Activated T-cell treated with anti-CD3 and anti-CD28 coated beads, Interleukin-2, amount 50 U/mL, for 1 hour (primary cell): ENCODE measurements at regions not wholly inside any gene's neighbourhood (a gene's known extent, or its start where the extent isn't known, plus 50 kb on each side); places are given as distances from the start of the nearest gene placed in this dataset.
"Not testable (repeated sequence)": the region's sequence is repeated elsewhere in the genome, so short reads cannot be mapped to it uniquely, and the experiment has no call there.

ENCODE experiments used
- DNase-seq: peaks from one replicate; pipeline ENCODE4 v3.0.0-alpha.2; 2020

DNA sequence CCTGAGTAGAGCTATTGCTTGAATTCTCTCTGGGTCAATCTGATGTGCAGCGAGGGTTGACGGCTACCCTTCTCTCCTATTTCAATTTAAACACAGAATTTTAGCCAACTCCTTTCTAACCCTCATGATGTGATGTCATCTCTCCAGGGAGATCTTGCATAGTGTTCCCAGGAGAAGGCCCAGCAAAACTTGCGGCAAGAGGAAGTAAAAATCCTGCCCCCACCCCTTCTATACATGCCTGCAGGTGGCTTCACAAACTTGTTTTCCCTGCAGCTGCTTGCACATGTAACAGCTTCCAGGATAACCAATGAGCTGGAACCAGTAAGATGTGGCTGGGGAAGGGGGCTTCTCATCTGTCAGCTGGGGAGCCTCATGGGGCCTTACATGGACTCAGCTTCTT, 169.3 kb upstream of the CDH4 start:
- DNase-seq = no peak

GRCh38 chr20:61083431-61083830, 168.6 kb upstream of the CDH4 start:
- DNase-seq = no peak

GRCh38 chr20:61086031-61086430, 166.0 kb upstream of the CDH4 start:
- DNase-seq = no peak

DNA sequence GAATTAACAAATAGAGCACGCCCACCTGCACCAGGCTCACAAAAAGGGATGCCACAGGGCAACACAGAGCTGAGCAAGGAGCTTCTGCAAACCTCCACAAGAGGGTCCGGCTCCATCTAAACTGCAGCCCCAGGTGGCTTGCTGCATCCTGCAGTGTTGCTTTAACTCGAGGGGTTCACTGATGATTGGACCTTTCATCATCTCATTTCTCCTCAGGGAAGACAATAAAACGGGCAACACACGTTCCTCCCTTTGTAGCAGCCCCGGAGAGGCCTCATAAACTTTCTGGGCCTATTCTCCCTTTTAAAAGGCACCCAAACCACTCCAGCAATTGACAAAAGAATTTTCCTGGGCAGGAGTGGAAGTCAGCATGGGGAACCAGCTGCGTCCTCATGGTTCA, 161.5 kb upstream of the CDH4 start:
- no peak for DNase-seq

DNA sequence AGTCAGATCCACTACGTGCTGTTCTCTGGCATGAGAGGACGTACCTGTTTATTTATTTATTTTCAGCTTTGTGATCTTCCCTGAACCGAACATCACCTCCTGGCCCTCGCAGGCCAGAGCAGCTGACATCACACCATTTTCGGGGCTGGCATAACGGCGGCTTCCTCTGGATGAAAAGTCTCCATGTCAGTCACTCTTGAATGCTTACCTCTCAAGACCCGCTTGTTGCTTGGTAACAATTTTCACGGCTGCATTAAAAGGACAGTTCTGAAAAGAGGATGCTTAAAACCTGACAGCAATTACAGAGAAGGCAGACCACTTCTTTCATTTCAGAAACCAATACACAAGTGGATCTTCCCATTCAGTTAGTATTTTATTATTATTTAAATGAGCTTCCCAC, 159.8 kb upstream of the CDH4 start:
- DNase-seq = no peak

GRCh38 chr20:61094581-61094980, 157.5 kb upstream of the CDH4 start:
- DNase-seq = no peak

- DNase-seq = no peak
Measured at GRCh38 chr20:61096463-61096862, 155.6 kb upstream of the CDH4 start.

DNA sequence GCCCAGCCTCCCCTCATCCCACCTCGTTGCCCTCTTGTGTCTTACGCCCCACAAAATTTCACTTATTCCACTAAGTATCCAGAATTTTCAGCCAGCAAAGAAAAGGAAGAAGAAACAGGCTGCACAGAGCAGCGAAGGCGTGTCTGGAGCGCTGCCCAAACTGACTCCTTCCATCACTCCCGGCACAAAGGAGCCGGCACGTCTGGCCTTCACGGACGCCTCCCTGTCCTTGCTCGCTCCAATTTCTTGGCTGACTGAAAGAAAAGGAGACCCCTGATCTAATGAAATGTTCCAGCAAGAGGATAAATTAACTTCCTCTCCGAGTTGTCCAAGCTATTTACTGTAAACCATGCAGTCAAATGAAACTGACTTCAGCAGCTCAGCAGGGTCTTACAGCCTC, 152.3 kb upstream of the CDH4 start:
- DNase-seq = no peak

GRCh38 chr20:61100489-61100888, 151.6 kb upstream of the CDH4 start:
- DNase-seq = no peak

DNA sequence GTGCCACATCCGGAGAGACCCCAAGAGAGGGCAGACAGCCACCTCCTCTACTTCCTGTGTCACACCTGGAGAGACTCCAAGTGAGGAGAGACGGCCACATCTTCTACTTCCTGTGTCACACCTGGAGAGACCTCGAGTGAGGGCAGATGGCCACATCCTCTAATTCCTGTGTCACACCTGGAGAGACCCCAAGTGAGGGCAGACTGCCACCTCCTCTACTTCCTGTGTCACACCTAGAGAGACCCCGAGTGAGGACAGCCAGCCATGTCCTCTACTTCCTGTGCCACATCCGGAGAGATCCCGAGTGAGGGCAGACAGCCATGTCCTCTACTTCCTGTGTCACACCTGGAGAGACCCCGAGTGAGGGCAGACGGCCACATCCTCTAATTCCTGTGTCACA, 150.7 kb upstream of the CDH4 start:
- DNase-seq = not testable (repeated sequence)

- no peak for DNase-seq
Measured at GRCh38 chr20:61104232-61104631, 147.8 kb upstream of the CDH4 start.

DNA sequence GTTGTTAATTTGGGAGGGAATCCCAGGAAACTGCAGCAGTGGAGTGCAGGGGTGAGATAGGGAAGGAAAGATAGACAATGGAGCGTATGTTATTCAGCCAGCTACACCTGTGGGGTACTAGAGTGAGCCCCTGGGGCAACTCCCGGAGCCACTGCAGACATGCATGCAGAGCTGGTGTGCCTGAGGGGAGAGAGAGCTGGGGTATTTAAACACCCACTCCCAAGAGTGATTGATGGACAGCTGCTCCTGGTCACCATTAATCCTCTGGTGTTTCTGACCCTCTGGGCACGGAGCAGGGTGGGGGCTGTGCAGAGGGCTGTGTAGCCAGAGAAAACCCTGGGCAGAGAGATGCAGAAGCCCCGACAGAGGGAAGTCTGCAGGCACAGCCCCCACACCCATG, 146.7 kb upstream of the CDH4 start:
- DNase-seq = no peak

DNA sequence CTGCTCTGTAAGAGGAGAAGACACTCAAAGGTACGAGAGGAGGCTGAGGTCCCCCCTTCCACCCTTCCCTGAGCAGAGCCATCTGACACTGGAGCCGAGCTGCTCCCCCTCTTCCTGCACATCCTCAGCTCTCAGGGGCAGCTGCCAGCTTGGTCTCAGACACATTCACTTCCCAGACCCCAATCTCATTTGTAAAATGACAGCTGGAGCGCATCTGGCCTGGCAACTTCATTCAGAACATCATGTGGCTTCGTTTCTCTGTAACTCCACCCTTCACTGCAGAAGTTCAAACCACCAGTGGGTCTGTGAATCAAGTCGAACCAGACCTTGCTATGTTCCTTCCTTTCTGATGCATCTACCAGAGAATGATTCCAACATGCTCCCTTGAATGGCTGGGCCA, 145.6 kb upstream of the CDH4 start:
- DNase-seq = no peak

- no peak for DNase-seq
Measured at GRCh38 chr20:61109221-61109805, 142.7 kb upstream of the CDH4 start.

DNA sequence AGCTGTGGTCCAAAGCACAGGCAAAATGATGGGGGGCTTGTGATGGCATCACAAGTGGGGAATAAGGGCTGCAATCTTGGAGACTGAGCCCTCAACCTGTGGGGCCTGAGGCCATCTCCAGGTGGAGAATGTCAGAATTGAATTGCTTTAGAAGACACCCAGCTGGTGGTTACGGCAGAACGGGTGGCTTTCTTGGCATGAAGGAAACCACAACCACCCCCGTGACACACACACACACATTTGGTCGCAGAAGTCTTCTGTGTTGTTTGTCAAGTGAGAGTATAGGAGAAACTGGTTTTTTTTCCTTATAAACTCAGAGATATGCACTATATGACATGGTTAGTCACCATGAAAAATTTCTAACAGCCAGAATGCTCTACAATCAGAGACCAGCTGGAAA, 139.5 kb upstream of the CDH4 start:
- DNase-seq = no peak

DNA sequence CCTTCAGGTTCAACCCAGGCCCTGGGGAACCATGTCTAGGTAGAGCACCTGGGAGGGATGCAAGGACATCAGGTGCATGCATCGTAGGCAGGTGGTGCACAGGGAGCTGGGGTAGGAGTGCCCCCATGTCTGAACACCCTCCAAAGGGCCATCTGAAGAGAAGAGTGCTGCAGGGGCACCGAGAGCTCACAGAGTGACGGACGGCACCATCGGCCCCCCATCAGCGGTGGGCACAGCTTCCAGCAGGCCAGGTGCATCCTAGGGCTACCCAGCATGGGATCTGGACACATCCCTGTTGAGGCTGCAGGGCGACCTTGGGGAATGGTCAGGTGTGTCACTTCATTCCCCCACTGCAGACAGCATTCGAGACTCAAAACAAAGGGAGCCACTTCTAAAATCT, 138.3 kb upstream of the CDH4 start:
- no peak for DNase-seq

GRCh38 chr20:61114493-61115175, 137.4 kb upstream of the CDH4 start:
- no peak for DNase-seq

GRCh38 chr20:61115364-61116065, 136.5 kb upstream of the CDH4 start:
- no peak for DNase-seq

DNA sequence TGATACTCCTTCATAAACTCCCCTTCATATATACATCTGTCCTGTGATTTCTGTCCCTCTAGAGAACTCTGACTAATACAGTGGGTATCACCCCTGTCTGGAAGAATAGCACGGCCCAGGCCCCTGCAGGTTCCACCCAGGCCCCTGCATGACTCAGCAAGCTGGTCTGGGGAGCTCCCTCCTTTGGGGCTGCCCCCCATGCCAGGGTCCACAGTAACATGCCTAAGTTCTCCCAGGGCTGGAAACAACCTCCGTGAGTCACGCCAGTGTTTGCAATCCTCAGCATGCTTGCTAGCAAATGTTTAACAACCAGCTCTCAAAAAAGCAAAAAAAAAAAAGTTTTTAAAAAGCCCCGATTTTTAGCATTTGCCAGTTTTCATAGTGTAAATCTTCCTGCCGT, 134.3 kb upstream of the CDH4 start:
- DNase-seq = no peak

DNA sequence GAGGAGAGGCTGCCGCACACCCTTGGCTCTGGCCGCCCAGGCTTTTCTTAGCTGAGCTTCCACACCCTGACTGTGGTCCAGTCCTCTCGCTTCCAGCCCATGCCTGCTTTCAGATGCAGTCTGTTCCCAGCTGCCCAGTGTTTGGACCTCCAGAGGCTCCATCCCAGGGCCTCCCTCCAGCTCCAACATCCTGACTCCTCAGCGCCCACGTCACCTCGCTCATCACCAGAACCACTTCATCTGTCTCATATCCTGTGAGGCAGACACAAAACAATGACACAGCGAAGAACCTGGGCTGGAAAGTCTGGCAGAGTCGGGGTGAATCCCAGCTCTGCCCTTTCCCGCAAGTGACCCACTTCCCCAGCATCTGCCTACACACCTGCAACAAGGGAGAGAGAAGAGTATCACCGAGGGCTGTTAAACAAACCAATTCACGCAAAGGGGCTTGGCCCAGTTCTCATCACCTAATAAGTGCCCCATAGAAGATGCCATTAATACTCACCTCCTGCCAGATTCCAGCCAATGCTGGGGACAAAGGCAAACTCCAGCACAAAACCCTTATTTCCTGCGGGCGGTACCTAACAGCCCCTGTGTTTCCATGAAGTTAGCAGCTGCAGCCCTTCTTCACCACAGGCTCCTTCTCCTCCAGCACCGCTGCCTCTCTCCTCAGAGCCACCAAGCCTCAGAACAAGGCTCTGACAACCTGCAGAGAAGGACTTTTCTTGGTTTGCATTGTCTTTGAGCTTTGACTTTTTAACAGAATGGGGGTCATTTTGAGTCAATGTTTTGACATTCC, 133.4 kb upstream of the CDH4 start:
- DNase-seq = no peak

- no peak for DNase-seq
Measured at GRCh38 chr20:61119273-61119672, 132.8 kb upstream of the CDH4 start.

- DNase-seq = no peak
Measured at GRCh38 chr20:61119794-61120410, 132.2 kb upstream of the CDH4 start.
